Endothelial cell of umbilical vein (primary cell): ENCODE measurements at regions not wholly inside any gene's neighbourhood (a gene's known extent, or its start where the extent isn't known, plus 50 kb on each side); places are given as distances from the start of the nearest gene placed in this dataset.

Experiments used
- EZH2 ChIP-seq: IDR thresholded peaks from 2 replicates; pipeline ENCODE4 v1.6.1; 2012; ENCODE audit warnings: borderline replicate concordance, low read depth, mild to moderate bottlenecking, moderate library complexity, low read length, inconsistent platforms; ENCODE audit not compliant: severe bottlenecking
- FOS ChIP-seq: IDR thresholded peaks from 2 replicates; pipeline ENCODE4 v1.6.1; 2011; ENCODE audit warnings: mild to moderate bottlenecking, low read length, moderate library complexity, borderline replicate concordance; ENCODE audit not compliant: insufficient read depth
- GATA2 ChIP-seq: IDR thresholded peaks from 2 replicates; pipeline ENCODE4 v1.7.0; 2011; ENCODE audit warnings: low read depth, mild to moderate bottlenecking, moderate library complexity, mixed read lengths, low read length; ENCODE audit not compliant: insufficient read length, insufficient read depth
- JUN ChIP-seq: IDR thresholded peaks from 2 replicates; pipeline ENCODE4 v1.6.1; 2011; ENCODE audit warnings: borderline replicate concordance, low read depth; ENCODE audit not compliant: insufficient read length, insufficient read depth
- MYC ChIP-seq: IDR thresholded peaks from one replicate; pipeline ENCODE4 v1.6.1; 2011; ENCODE audit warnings: mild to moderate bottlenecking, low read depth, low read length
- POLR2A ChIP-seq: IDR thresholded peaks from 2 replicates; pipeline ENCODE4 v1.6.1; 2012; ENCODE audit warnings: low read depth, mild to moderate bottlenecking, control low read depth, low read length
- POLR2AphosphoS5 ChIP-seq: IDR thresholded peaks from 2 replicates; pipeline ENCODE4 v1.6.1; 2012; ENCODE audit warnings: low read depth, mild to moderate bottlenecking, control low read depth, low read length, moderate library complexity; ENCODE audit not compliant: insufficient read depth
- TF ChIP-seq, protein P1 (sequence below), 2 donors: IDR thresholded peaks; 1 replicate in 1 of 2; 2 replicates in 1 of 2; pipeline ENCODE4 v1.5.1; 2011; ENCODE audit warnings: low read length in 2 of 2, mild to moderate bottlenecking in 2 of 2, moderate library complexity in 2 of 2, control low read depth in 1 of 2, inconsistent platforms in 1 of 2, low read depth in 1 of 2; ENCODE audit not compliant: insufficient read depth in 1 of 2; ENCODE audit errors: extremely low read depth in 1 of 2
- TF ChIP-seq, protein P2 (sequence below): IDR thresholded peaks from 2 replicates; pipeline ENCODE4 v1.6.1; 2011; ENCODE audit not compliant: insufficient read depth, insufficient read length

DNA sequence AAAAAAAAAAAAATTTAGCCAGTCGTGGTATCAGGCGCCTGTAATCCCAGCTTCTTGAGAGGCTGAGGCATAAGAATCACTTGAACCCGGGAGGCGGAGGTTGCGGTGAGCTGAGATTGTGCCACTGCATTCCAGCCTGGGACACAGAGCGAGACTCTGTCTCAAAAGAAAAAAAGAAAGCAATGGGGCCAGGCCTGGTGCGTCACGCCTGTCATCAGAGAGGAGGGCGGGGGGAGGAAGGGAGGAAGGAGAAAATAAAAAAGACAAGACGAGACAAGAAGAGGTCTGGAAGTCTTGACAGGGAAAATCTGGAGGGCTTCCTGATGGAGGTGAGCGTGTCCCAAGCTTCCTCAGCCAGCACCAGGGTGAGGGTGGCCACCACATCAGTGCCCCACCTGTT lies 54.9 kb upstream of the PTPRS start:
- TF ChIP-seq POLR2AphosphoS5 (no peak), POLR2A (no peak), FOS (no peak), EZH2 (no peak), MYC (no peak), GATA2 (no peak), JUN (no peak)
- TF ChIP-seq, protein P1, sequence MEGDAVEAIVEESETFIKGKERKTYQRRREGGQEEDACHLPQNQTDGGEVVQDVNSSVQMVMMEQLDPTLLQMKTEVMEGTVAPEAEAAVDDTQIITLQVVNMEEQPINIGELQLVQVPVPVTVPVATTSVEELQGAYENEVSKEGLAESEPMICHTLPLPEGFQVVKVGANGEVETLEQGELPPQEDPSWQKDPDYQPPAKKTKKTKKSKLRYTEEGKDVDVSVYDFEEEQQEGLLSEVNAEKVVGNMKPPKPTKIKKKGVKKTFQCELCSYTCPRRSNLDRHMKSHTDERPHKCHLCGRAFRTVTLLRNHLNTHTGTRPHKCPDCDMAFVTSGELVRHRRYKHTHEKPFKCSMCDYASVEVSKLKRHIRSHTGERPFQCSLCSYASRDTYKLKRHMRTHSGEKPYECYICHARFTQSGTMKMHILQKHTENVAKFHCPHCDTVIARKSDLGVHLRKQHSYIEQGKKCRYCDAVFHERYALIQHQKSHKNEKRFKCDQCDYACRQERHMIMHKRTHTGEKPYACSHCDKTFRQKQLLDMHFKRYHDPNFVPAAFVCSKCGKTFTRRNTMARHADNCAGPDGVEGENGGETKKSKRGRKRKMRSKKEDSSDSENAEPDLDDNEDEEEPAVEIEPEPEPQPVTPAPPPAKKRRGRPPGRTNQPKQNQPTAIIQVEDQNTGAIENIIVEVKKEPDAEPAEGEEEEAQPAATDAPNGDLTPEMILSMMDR (IDR thresholded peaks at IDR 0.05; ENCODE audit: extremely low read depth in 1 of 2, insufficient read depth in 1 of 2, low read depth in 1 of 2, low read length in 2 of 2): no peak
- TF ChIP-seq, protein P2, sequence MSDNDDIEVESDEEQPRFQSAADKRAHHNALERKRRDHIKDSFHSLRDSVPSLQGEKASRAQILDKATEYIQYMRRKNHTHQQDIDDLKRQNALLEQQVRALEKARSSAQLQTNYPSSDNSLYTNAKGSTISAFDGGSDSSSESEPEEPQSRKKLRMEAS: no peak
